HG03378 (cell line): ENCODE measurements at regions not wholly inside any gene's neighbourhood (a gene's known extent, or its start where the extent isn't known, plus 50 kb on each side); places are given as distances from the start of the nearest gene placed in this dataset.
"Not testable (repeated sequence)": the region's sequence is repeated elsewhere in the genome, so short reads cannot be mapped to it uniquely, and the experiment has no call there.

Experiments used
- ATAC-seq: cut with Tn5 transposase; IDR thresholded peaks from one replicate; pipeline ENCODE4 v1.9.1; 2021; ENCODE audit warnings: mild to moderate bottlenecking, moderate library complexity; ENCODE audit not compliant: unreplicated experiment

DNA sequence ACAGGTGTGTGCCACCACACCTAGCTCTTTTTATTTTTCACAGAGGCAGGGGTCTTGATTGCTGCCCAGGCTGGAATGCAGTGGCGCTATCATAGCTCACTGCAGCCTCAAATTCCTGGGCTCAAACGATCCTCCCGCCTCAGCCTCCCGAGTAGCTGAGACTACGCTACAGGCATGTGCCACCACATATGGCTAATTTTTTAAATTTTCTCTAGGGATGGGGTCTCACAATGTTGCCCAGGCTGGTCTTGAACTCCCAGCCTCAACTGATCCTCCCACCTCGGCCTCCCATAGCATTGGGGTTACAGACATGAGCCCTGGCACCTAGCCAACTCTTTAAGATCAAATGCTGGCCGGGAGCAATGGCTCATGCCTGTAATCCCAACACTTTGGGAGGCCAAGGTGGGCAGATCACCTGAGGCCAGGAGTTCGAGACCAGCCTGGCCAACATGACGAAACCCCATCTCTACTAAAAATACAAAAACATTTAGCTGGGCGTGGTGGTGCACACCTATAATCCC lies 50.6 kb upstream of the MYL10 start:
- ATAC-seq = not testable (repeated sequence)

DNA sequence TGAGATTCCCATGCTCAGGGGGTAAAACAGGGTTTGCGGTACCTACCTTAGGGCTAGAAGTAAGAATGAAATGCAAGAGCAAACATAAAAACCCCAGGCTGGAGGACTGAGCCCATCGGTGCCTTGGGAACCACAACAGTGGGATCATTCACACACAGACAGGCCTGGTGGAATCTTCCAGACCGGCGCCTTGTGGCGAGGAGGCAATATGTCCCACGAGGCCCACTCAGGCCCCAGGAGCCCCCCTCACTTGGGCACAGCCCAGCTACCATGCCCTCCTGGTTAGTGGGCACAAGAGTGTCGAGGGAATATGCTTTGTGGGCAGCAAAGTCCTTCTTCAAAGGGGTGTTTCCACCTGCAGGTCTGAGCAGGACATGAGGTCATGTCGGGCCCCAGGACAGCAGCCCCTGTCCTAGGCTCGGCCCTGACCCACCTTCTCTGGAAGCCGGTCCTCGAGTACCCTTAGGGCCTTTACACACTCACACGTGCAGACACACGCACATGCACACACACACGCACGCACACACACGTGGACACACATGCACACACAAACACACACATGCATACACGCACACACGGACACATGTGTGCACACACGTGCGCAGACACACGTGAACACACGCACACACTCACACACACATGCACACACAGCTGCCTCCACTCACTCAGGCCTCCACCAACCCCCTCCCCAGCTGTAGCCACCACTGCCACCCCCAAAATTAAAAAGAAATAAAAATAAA lies 51.5 kb upstream of the MYL10 start:
- ATAC-seq = no peak

DNA sequence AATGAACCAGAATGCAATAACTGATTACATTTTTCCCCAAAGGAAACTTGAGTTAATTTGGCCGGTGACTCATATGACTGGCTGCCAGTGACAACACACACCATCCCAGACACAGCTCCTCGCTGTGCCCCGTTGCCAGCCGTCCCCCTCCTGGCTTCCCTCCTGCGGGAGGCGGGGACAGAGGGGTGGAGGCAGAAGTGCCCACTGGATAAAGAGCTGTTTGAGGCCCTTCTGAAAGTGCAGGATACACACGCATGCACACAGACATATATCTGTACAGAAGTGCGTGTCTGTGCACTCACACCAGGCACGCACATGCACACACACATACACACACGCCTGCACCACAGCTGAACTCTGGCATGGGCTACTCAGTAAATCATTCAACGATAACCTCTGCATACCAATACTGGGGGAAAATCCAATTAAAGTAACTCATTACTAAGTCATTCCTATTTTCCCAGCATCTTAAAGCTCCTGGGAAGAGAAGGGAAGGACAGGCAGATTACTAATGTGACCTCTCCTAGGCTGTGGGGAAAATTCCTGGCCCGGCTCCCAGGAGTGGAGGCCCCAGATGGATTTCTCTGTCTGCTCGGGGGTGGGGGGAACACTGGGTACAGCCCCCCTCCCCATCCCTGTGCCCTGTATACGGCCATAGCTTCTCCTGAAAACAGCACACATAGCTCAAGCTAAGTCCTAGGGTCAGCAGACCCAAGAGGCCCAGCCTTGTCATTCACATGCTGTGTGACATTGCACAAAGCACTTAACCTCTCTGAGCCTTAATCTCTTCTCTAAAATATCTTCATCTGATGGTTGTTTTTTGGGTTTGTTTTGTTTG lies 52.3 kb upstream of the MYL10 start:
- no peak for ATAC-seq

DNA sequence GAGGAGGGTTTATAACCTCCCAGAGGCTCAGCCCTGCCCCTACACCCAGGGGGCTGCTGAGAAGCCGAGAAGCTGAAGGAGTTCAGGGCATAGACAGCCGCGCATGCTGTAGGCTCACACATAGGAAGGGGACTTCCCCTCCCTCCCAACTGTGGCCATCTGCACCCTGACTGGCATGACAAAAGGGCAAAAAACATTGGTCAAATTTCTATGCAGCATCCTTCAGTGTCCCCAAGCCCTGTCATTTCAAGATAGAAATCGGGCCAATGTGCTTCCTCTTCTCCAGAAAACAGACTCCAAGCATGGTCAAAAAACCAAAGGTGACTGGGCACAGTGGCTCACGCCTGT lies 55.9 kb upstream of the MYL10 start:
- ATAC-seq = no peak

DNA sequence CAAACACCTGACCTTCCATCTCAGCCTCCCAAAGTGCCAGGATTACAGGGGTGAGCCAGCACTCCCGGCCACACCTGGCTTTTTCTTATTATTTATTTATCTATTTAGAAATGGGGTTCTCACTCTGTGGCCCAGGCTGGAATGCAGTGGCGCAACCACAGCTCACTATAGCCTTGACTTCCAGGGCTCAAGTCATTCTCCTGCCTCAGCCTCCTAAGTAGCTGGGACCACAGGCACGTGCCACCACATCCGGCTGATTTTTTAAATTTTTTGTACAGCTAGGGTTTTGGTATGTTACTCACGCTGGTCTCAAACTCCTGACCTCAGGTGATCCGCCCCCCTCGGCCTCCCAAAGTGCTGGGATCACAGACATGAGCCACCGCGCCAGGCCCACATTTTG lies 56.9 kb upstream of the MYL10 start:
- no peak for ATAC-seq

DNA sequence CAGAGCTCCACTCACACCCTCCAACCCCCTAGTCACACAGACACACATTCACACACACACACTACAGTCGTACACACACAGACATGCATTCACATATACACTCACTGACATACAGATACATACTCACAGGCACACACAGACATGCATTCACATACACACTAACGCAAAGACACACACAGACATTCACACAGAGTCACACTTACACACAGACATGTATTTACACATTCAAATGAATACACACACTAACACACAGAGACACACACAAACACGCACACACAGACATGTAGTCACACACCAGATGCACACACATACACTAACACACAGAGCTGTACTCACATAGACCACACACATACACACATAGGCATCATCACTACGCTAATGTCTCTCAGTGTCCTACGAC lies 58.0 kb upstream of the MYL10 start:
- no peak for ATAC-seq

DNA sequence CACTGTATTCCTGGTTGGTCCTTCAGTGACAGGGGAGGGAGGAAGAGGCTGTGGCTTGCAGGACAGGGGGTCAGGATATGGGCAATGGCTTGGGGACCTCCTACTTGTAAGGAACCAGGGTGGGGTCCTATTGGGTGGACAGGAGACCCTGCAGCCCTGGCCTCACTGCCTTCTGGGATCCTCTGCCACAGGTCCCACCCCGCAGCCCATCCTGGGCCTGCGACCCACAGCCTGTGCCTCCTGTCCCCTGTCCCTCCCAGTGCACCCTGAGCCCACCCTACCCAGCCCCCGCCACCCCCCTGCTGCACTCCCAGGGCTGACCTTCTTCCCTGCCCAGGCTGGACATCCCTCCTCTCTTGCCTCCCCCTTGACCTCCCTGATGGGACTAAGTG lies 58.7 kb upstream of the MYL10 start:
- ATAC-seq = no peak

DNA sequence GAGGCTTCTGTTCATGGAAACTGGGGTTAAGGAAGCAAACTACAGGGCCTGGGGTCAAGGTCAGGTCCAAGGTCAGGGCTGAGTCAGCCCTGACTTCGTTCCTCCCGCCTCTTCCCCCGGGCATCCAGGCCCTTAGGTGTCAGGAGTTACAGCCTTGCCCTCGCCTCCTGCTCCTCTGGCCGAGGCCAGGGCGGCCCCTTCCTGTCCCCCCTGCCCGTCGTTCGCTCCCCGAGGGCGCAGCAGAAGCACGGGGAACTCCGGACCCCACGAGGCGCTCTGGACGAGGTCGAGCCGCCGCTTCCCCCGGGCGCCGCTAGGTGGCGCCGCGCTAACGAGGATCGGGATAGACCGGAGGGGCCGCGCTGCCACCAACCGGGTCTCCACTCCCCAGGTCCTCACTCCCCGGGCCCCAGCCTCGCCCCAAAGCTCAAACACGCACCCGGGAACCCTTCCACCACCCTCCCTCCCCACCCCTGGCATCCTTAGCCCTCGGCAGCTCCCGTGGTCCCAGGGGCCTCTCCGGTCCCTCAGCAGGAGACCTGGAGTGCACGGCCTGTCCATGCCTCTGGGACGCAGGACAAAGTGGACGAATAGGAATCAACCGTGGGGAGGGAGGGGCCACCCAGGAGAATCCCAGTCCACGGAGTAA lies 59.2 kb upstream of the MYL10 start:
- ATAC-seq = no peak

DNA sequence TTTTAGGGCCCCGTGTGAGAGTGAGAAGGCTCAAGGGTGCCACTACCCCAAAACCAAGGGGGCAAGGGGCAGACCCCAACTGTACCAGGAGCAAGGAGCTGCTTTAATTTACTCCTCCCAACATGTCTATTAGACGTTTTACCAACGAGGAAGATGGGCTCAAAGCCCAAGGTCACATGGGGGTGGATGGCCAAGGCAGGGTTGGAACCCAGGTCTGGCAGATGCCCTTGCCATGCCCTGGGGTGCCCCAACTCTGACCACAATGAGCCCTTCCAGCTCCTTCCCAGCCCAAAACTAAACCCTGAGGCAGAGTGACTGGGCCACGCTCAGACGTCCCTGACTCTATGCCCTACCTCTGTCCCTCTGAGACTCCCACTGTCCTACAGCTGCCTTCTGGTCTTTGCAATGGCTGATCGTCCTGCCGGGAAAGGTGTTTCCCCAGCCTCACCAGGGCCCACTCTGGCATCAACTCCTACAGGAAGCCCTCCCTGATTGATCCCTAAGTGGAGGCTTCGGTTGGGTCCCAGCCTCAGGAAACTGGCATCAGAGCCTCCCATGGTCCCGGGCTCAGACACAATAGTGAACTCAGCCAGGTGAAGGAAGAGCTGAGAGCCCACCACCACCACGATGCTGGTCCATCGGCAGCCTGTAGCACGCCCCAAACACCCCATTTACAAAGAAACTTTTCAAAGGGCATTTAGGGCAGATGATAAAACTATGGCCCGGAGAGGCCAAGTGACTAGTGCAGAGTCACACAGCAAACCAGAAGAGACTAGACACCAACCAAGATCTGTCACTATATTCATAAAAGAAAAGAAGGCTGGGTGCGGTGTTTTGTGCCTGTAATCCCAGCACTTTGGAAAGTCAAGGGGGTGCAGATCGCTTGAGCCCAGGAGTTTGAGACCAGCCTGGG lies 60.2 kb upstream of the MYL10 start:
- ATAC-seq = no peak

DNA sequence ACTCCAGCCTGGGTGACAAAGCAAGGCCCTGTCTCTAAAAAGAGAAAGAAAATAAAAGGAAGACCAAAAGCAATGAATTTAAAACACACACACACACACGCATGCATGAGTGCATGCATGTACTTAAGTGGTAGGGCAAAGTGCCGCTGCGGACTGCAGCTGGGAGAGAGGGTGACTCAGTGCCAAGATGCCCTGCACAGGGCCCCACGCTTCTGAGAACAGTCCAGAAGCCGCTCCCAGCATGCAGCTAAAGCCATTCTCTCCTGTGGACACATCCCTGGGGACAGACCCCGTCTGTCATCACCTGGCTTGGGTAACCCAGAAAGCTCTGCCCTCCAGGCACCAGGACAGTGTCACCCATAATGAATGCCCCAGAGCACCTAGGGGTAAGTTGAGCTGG lies 61.0 kb upstream of the MYL10 start:
- no peak for ATAC-seq

DNA sequence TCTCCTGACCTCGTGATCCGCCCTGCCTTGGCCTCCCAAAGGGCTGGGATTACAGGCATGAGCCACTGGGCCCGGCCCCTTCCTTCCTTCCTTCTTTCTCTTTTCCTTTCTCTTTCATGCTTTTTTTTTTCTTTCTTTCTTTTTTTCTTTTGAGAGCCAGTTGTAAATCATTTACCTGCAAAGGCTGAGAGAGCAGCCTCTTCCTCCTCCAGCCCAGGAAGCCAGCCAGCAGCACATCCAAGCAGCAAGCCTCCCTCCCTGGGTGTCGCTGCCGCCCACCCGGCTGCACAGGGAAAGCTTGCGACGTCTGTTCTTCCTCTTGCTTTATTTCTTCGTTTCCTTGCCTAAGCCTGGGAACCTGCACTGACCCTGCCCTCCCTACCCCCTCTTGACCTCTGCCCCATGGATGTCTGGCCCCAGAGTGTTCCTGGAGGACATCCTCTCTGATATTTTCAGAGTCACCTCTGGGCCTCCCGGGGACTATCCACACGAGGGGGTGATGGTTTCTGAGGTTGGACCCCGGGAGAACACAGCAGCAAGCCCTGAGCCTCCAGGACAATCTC lies 62.8 kb upstream of the MYL10 start:
- ATAC-seq = no peak

DNA sequence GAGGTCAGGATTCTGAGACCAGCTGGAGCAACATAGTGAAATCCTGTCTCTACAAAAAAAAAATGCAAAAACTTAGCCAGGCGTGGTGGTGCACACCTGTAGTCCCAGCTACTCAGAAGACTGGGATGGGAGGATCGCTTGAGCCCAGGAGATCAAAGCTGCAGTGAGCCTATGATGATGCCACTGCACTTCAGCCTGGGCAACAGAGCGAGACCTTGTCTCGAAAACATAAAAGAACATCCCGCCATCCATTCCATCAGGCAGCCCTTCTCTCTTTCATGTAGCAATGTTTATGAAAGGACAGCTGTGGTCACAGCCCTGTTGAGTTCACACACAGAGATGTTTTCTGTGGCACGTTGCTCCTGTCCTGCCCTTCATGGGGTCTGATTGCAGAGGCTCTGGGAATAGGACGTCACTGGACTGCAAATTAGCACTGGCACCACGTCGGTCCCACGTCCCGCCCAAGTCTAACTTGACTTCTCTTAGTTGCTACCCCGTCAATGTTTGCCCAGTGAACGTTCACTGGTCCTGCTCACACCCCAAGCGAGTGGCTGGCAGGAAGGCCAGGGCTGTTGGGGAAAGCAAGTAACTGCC lies 64.5 kb upstream of the MYL10 start:
- no peak for ATAC-seq

DNA sequence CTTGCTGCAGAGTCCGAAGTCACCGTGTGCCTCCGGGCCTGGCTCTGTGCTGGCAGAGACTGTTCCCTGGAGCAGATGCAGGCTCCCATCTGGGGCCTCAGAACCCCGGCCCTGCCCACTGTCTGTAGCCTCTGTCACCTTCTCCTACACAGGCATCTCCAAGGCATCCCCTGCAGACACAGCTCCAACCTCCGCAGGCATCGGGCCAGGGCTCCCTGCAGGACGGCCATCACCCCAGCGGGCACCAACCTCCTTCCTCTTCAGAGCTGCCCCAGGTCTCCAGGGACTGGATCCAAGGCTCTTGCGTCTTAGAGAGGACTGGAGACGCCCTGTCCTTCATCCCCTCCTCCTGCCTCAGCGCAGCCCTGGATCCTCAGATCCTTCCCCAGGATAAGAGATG lies 69.9 kb upstream of the MYL10 start:
- no peak for ATAC-seq

DNA sequence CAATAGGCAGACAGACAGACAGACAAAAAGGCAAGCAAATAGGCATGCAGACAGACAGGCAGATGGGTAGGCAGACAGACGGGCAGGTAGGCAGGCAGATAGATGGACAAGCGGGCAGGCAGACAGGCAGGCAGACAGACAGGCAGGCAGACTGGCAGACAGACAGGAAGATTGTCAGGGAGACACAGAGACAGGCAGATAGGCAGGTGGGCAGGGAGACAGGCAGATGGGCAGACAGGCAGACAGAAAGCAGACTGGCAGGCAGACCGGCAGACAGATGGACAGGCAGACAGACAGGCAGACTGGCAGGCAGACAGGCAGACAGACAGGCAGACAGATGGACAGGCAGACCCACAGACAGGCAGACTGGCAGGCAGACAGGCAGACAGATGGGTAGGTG lies 70.3 kb upstream of the MYL10 start:
- ATAC-seq = no peak

DNA sequence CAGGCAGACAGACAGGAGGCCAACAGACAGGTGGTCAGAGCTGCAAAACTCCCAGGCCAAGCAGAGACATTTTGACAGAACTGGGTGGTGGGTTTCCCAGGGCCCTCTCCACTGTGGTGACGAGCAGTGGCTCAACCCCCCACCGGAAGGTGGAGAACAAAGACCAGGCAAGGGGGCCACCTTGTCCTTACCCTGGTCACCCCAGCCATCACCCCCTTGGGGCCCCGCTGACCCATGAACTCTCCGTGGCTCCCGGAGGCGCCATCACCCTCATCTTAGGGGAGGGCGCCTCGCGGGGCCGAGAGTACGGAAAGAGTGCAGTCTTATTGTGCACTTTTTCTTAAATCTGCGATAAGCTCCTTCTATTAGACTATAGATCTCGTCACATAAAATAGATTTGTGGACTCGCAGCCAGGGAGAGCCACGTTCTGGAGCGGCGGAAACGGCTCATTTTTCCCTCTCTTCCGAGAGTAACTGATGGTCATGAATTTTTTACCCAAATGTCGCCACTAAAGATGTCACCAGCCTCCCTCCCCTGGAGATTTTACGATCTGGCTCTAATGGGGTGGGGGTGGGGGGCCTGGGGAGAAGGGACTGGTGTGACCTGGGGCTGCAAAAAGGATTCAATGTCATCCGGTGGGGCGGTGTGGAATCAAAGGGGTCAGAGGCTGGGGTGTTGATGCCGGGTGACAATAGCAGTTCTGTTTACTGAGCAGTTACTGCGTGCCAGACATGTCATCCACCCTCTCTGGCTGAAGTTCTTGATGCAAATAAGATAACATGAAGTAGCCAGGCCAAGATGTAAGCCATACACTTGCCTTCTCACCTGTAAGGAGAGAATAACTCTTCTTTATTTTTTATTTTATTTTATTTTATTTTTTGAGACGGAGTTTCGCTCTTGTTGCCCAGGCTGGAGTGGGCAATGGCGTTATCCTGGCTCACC lies 71.1 kb upstream of the MYL10 start:
- ATAC-seq = no peak

DNA sequence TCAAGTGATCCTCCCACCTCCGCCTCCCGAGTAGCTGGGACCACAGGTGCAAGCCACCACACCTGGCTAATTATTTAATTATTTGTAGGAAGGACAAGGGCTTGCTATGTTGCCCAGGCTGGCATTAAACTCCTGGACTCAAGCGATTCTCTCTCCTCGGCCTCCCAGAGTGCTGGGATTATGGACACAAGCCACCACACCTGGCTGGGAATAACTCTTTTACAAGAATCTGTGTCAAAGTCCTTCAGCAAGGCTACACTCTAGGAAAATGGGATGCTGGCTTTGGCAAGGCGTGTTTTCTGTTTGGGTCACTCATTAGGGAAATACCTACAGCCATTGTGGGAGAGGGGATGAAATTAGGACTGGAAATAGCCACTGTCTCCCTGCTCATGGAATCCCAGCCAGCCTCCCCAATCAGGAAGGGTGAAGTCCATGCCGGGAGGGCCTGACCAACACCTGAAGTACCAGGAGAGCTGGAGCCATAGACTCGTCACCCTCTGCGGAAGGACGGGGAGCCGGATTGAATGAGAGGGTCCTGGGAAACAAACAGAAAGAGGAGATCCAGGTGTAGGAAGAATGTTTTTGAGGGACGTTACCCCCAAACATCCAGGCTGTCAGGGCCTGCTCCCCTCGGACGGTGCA lies 72.2 kb upstream of the MYL10 start:
- no peak for ATAC-seq

DNA sequence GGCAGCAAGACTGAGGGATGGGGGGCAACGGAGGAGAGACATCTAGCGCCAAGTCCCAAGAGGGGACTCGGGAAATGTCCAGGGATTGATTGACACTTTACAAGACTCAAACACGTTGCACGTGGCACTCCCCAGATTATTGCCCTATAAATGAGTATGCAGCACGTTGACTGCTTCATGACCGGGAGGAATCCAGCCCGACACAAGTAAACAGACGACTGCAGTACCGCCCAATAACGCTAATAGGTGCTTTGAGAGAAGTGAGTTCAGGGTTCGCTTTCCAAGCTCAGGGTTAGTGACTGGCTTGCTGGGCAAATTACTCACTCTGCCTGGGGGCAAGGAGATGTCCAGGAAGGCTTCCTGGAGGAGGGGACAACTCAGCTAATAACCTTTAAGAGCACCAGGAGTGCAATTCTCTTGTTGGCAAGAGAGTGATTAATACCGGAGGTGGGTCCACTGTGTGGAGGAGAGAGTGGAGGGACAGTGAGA lies 73.3 kb upstream of the MYL10 start:
- ATAC-seq = no peak

DNA sequence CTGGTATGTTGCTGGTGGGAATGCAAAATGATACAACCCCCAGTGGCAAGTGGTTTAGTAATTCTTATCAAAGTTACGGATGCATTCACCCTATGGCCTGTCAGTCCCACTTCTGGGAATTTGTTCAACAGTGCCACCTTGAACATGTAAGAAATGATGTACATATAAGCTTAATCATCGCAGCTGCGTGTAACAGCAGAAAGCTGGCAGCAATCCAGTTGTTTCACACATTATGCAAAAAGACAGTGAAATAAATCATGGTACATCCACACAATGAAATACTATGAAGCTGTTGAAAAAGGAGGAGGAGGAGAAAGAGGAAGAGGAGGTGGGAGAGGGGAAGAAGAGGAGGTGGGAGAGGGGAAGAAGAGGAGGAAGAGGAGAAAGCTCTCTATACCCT lies 76.2 kb upstream of the MYL10 start:
- no peak for ATAC-seq
